Upper lobe of left lung (tissue), 6 donors: ENCODE measurements at regions not wholly inside any gene's neighbourhood (a gene's known extent, or its start where the extent isn't known, plus 50 kb on each side); places are given as distances from the start of the nearest gene placed in this dataset.
A peak's percentile ranks its signal among the peaks of the same experiment; 100 is the strongest.

Experiments used
- ATAC-seq, 2 donors: fragments of 200-7000 bp; cut with Tn5 transposase; one replicate each; pipeline ENCODE4 v1.9.1; 2022; ENCODE audit warnings: mild to moderate bottlenecking in 2 of 2, moderate library complexity in 2 of 2; ENCODE audit not compliant: low FRiP score in 2 of 2
- DNase-seq, 2 donors: peaks; one replicate each; pipeline ENCODE4 v3.0.0-alpha.2; 2019 to 2020
- H3K27ac ChIP-seq, 4 donors: fragments of 200-600 bp; sonication (generic); one replicate each; pipeline ENCODE4 v1.5.1; 2016 to 2019
- H3K27me3 ChIP-seq, 4 donors: fragments of 200-600 bp; sonication (generic); one replicate each; pipeline ENCODE4 v1.5.1; 2017 to 2019
- H3K36me3 ChIP-seq, 4 donors: fragments of 200-600 bp; sonication (generic); one replicate each; pipeline ENCODE4 v1.5.1; 2016 to 2019
- H3K4me1 ChIP-seq, 4 donors: fragments of 200-600 bp; sonication (generic); one replicate each; pipeline ENCODE4 v1.5.1; 2018 to 2019
- H3K4me3 ChIP-seq, 4 donors: fragments of 200-600 bp; sonication (generic); one replicate each; pipeline ENCODE4 v1.5.1; 2017 to 2019; ENCODE audit warnings: mild to moderate bottlenecking in 2 of 4, moderate library complexity in 1 of 4
- H3K9me3 ChIP-seq, 4 donors: fragments of 200-600 bp; sonication (generic); one replicate each; pipeline ENCODE4 v1.5.1; 2018 to 2019
- CTCF ChIP-seq, 6 experiments: fragments of 450-650 bp in 4 of 6; fragments of 200-600 bp in 2 of 6; sonication (generic) in 2 of 6; IDR thresholded peaks; one replicate each; pipeline ENCODE4 v1.5.1; 2016 to 2019; ENCODE audit warnings: antibody characterized with exemption in 6 of 6
- EP300 ChIP-seq, 4 donors: sonication (generic); formaldehyde crosslinking; IDR thresholded peaks; one replicate each; pipeline ENCODE4 v1.5.1; 2017; ENCODE audit warnings: antibody characterized with exemption in 4 of 4, control low read depth in 2 of 4
- POLR2A ChIP-seq, 4 donors: fragments of 450-650 bp; IDR thresholded peaks; one replicate each; pipeline ENCODE4 v1.5.1; 2016 to 2017; ENCODE audit warnings: antibody characterized with exemption in 4 of 4, mild to moderate bottlenecking in 2 of 4
- POLR2AphosphoS5 ChIP-seq, 2 donors: sonication (generic); formaldehyde crosslinking; IDR thresholded peaks; one replicate each; pipeline ENCODE4 v1.5.1; 2017; ENCODE audit warnings: antibody characterized with exemption in 2 of 2
- WGBS, 2 donors: methylation state at CpG; one replicate each; pipeline ENCODE4 v1.1.5; 2017 to 2018; 5-methylcytosine and 5-hydroxymethylcytosine counted together
- donor health status: DM: no; HTN: no; CAD: no; lungs with moderate emphysema.
- donor health status: DM: no; HTN: yes; CAD: no; lungs with severe emphysema.

GRCh38 chr14:86646125-86646524, 1116.2 kb downstream of the FLRT2 start:
- no peak overlapping the region for H3K4me3 ChIP-seq
- H3K27me3 ChIP-seq = no peaks in the 10 kb centered on the region
- no peaks in the 10 kb centered on the region for H3K9me3 ChIP-seq
- no peak overlapping the region for H3K27ac ChIP-seq
- no peaks in the 10 kb centered on the region for H3K36me3 ChIP-seq
- TF ChIP-seq EP300 (IDR thresholded peaks at IDR 0.05) (no peak), POLR2A (IDR thresholded peaks at IDR 0.05) (no peak), POLR2AphosphoS5 (IDR thresholded peaks at IDR 0.05) (no peak), CTCF (IDR thresholded peaks at IDR 0.05) (no peak)
- ATAC-seq (peak in 1 of 2 donors; percentile 11), DNase-seq (peak in 1 of 2 donors; percentile 24)
- H3K4me1 ChIP-seq = no peaks in the 10 kb centered on the region
- 84 to 88% methylated on average over 3 to 5 of the region's 5 CpGs for WGBS, 2 donors

GRCh38 chr14:86641310-86641709, 1111.4 kb downstream of the FLRT2 start:
- Histone ChIP-seq H3K27ac (no peak overlapping the region), H3K4me1 (no peaks in the 10 kb centered on the region), H3K9me3 (no peaks in the 10 kb centered on the region), H3K4me3 (no peak overlapping the region), H3K27me3 (no peaks in the 10 kb centered on the region), H3K36me3 (no peaks in the 10 kb centered on the region)
- DNase-seq (no peak), ATAC-seq (no peak)
- TF ChIP-seq CTCF (IDR thresholded peaks at IDR 0.05) (no peak), POLR2AphosphoS5 (IDR thresholded peaks at IDR 0.05) (no peak), POLR2A (IDR thresholded peaks at IDR 0.05) (no peak), EP300 (IDR thresholded peaks at IDR 0.05) (no peak)

- no peaks in the 10 kb centered on the region for H3K9me3 ChIP-seq
- H3K36me3 ChIP-seq = no peaks in the 10 kb centered on the region
- WGBS, 2 donors = 64 to 68% methylated on average over 3 of the region's 3 CpGs
- ATAC-seq (no peak), DNase-seq (no peak)
- H3K4me3 ChIP-seq = no peak overlapping the region
- TF ChIP-seq CTCF (IDR thresholded peaks at IDR 0.05) = no peak
- TF ChIP-seq EP300 (IDR thresholded peaks at IDR 0.05) = no peak
- TF ChIP-seq POLR2A (IDR thresholded peaks at IDR 0.05) = no peak
- TF ChIP-seq POLR2AphosphoS5 (IDR thresholded peaks at IDR 0.05) = no peak
- H3K27me3 ChIP-seq = no peaks in the 10 kb centered on the region
- no peak overlapping the region for H3K27ac ChIP-seq
- no peaks in the 10 kb centered on the region for H3K4me1 ChIP-seq
Observed at GRCh38 chr14:86640288-86640687, 1110.3 kb downstream of the FLRT2 start.

- H3K4me3 ChIP-seq = no peak overlapping the region
- H3K27ac ChIP-seq = no peak overlapping the region
- no peaks in the 10 kb centered on the region for H3K4me1 ChIP-seq
- H3K9me3 ChIP-seq = no peaks in the 10 kb centered on the region
- TF ChIP-seq POLR2AphosphoS5 (IDR thresholded peaks at IDR 0.05) = no peak
- no peak for TF ChIP-seq POLR2A (IDR thresholded peaks at IDR 0.05)
- no peak for TF ChIP-seq CTCF (IDR thresholded peaks at IDR 0.05)
- no peak for TF ChIP-seq EP300 (IDR thresholded peaks at IDR 0.05)
- no peak for ATAC-seq
- H3K27me3 ChIP-seq = no peaks in the 10 kb centered on the region
- no peaks in the 10 kb centered on the region for H3K36me3 ChIP-seq
- DNase-seq = no peak
Observed at GRCh38 chr14:86639666-86640065, 1109.7 kb downstream of the FLRT2 start.

GRCh38 chr14:86639146-86639545, 1109.2 kb downstream of the FLRT2 start:
- H3K36me3 ChIP-seq = no peaks in the 10 kb centered on the region
- no peak overlapping the region for H3K27ac ChIP-seq
- 82% methylated on average over 5 of the region's 5 CpGs for WGBS, 2 donors
- no peak for DNase-seq
- ATAC-seq = no peak
- H3K9me3 ChIP-seq = no peaks in the 10 kb centered on the region
- no peak for TF ChIP-seq CTCF (IDR thresholded peaks at IDR 0.05)
- no peak for TF ChIP-seq POLR2AphosphoS5 (IDR thresholded peaks at IDR 0.05)
- TF ChIP-seq EP300 (IDR thresholded peaks at IDR 0.05) = no peak
- TF ChIP-seq POLR2A (IDR thresholded peaks at IDR 0.05) = no peak
- no peaks in the 10 kb centered on the region for H3K27me3 ChIP-seq
- H3K4me1 ChIP-seq = no peaks in the 10 kb centered on the region
- no peak overlapping the region for H3K4me3 ChIP-seq
